ENCODE measurements at regions not wholly inside any gene's neighbourhood (a gene's known extent, or its start where the extent isn't known, plus 50 kb on each side); places are given as distances from the start of the nearest gene placed in this dataset.
"Not testable (repeated sequence)": the region's sequence is repeated elsewhere in the genome, so short reads cannot be mapped to it uniquely, and the experiment has no call there.

- not testable (repeated sequence) for H3K27me3 ChIP-seq (ENCODE audit: insufficient read depth, poor library complexity, severe bottlenecking); DNase-seq (ENCODE audit: low read depth in 1 of 2, low spot score in 1 of 2)
- H3K27ac ChIP-seq (replicated peaks), result peak overlapping the region; percentile 78
- peak overlapping the region; percentile 77 for H3K4me3 ChIP-seq (replicated peaks; ENCODE audit: insufficient read depth, low read length)
- TF ChIP-seq POLR2AphosphoS5 (IDR thresholded peaks at IDR 0.05; ENCODE audit: low read depth), result peak; percentile 33; the same call in 1 of the 2 replicates
These were observed 114.0 kb downstream of the CRLF3 start for GRCh38 chr17:30710276-30711088.

- H3K4me3 ChIP-seq (replicated peaks; ENCODE audit: insufficient read depth, low read length), result peak overlapping the region; percentile 77
- peak overlapping the region; percentile 81 for H3K27ac ChIP-seq (replicated peaks)
- H3K27me3 ChIP-seq (ENCODE audit: insufficient read depth, poor library complexity, severe bottlenecking), result not testable (repeated sequence)
- DNase-seq (ENCODE audit: low read depth in 1 of 2, low spot score in 1 of 2), result peak in 1 of 2 experiments; percentile 44
These were observed 114.8 kb downstream of the CRLF3 start for GRCh38 chr17:30709561-30710275.

GRCh38 chr17:30709096-30709495 is 115.4 kb downstream of the CRLF3 start:
- not testable (repeated sequence) for H3K27ac ChIP-seq (replicated peaks)
- peak in 1 of 2 experiments; percentile 30 for DNase-seq (ENCODE audit: low read depth in 1 of 2, low spot score in 1 of 2)

GRCh38 chr17:30708241-30709078 is 116.0 kb downstream of the CRLF3 start:
- Histone ChIP-seq H3K27ac (replicated peaks) (peak overlapping the region; percentile 90), H3K4me3 (replicated peaks; ENCODE audit: insufficient read depth, low read length) (peak overlapping the region; percentile 77)
- peak in 1 of 2 experiments; percentile 87 for DNase-seq (ENCODE audit: low read depth in 1 of 2, low spot score in 1 of 2)
- not testable (repeated sequence) for H3K27me3 ChIP-seq (ENCODE audit: insufficient read depth, poor library complexity, severe bottlenecking)
- TF ChIP-seq REST (IDR thresholded peaks at IDR 0.05; ENCODE audit: insufficient replicate concordance, low read depth) (peak; percentile 42), POLR2AphosphoS5 (IDR thresholded peaks at IDR 0.05; ENCODE audit: low read depth) (peak; percentile 35; the same call in 1 of the 2 replicates)

More at GRCh38 chr17:30709096-30709495, 115.4 kb downstream of the CRLF3 start:
- peak overlapping the region; percentile 77 for H3K4me3 ChIP-seq (replicated peaks; ENCODE audit: insufficient read depth, low read length)
- H3K27me3 ChIP-seq (ENCODE audit: insufficient read depth, poor library complexity, severe bottlenecking), result not testable (repeated sequence)

- peak in 1 of 2 experiments; percentile 54 for DNase-seq (ENCODE audit: low read depth in 1 of 2, low spot score in 1 of 2)
- Histone ChIP-seq H3K4me3 (replicated peaks; ENCODE audit: insufficient read depth, low read length) (peak overlapping the region; percentile 77), H3K27ac (replicated peaks) (peak overlapping the region; percentile 90)
- not testable (repeated sequence) for H3K27me3 ChIP-seq (ENCODE audit: insufficient read depth, poor library complexity, severe bottlenecking)
These were observed 116.7 kb downstream of the CRLF3 start for GRCh38 chr17:30707724-30708240.

- DNase-seq (ENCODE audit: low read depth in 1 of 2, low spot score in 1 of 2); H3K27me3 ChIP-seq (ENCODE audit: insufficient read depth, poor library complexity, severe bottlenecking); H3K4me3 ChIP-seq (replicated peaks; ENCODE audit: insufficient read depth, low read length); H3K27ac ChIP-seq (replicated peaks): not testable (repeated sequence)
These were observed 117.8 kb downstream of the CRLF3 start for GRCh38 chr17:30706461-30707335.

GRCh38 chr17:30706004-30706403 is 118.5 kb downstream of the CRLF3 start:
- DNase-seq (ENCODE audit: low read depth in 1 of 2, low spot score in 1 of 2); H3K4me3 ChIP-seq (replicated peaks; ENCODE audit: insufficient read depth, low read length); H3K27me3 ChIP-seq (ENCODE audit: insufficient read depth, poor library complexity, severe bottlenecking); H3K27ac ChIP-seq (replicated peaks): not testable (repeated sequence)
